ENCODE measurements at regions not wholly inside any gene's neighbourhood (a gene's known extent, or its start where the extent isn't known, plus 50 kb on each side); places are given as distances from the start of the nearest gene placed in this dataset.

DNA sequence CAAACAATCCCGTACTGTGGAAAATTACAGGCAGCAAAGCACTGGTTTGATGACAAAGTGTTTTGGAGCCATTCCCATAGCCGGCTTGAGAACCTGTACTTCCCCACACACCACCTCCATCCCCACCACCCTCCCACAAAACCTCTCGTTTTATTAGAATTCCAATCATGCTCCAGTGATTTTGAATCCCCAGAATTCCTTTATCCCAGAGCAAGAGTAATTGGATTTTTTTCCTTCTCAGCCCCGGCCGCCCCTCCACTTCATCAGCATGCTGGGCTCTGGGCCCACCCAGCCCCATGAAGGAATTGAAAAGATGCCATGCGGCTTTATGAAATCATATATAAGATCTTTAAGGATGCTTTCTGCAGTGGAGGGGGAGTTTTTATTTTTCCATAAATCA lies 136.6 kb downstream of the OMA1 start:
- TF ChIP-seq, protein P1, sequence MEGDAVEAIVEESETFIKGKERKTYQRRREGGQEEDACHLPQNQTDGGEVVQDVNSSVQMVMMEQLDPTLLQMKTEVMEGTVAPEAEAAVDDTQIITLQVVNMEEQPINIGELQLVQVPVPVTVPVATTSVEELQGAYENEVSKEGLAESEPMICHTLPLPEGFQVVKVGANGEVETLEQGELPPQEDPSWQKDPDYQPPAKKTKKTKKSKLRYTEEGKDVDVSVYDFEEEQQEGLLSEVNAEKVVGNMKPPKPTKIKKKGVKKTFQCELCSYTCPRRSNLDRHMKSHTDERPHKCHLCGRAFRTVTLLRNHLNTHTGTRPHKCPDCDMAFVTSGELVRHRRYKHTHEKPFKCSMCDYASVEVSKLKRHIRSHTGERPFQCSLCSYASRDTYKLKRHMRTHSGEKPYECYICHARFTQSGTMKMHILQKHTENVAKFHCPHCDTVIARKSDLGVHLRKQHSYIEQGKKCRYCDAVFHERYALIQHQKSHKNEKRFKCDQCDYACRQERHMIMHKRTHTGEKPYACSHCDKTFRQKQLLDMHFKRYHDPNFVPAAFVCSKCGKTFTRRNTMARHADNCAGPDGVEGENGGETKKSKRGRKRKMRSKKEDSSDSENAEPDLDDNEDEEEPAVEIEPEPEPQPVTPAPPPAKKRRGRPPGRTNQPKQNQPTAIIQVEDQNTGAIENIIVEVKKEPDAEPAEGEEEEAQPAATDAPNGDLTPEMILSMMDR (IDR thresholded peaks at IDR 0.05; ENCODE audit: insufficient read depth, low read length, poor library complexity, severe bottlenecking): no peak
- DNase-seq (ENCODE audit: extremely low read depth, insufficient read length): no peak
- Histone ChIP-seq H3K36me3 (ENCODE audit: control insufficient read depth, insufficient read depth, low read length) (no peaks in the 10 kb centered on the region), H3K27me3 (replicated peaks; ENCODE audit: control insufficient read depth, insufficient read depth, low read length) (no peaks in the 10 kb centered on the region), H3K4me3 (replicated peaks; ENCODE audit: low read depth, low read length) (no peak overlapping the region)

- no peak overlapping the region for H3K4me3 ChIP-seq (replicated peaks; ENCODE audit: low read depth, low read length)
- no peaks in the 10 kb centered on the region for H3K36me3 ChIP-seq (ENCODE audit: control insufficient read depth, insufficient read depth, low read length)
- TF ChIP-seq, protein P1 (IDR thresholded peaks at IDR 0.05; ENCODE audit: insufficient read depth, low read length, poor library complexity, severe bottlenecking): no peak
- no peak for DNase-seq (ENCODE audit: extremely low read depth, insufficient read length)
- no peaks in the 10 kb centered on the region for H3K27me3 ChIP-seq (replicated peaks; ENCODE audit: control insufficient read depth, insufficient read depth, low read length)
Observed at GRCh38 chr1:58409336-58409735, 137.2 kb downstream of the OMA1 start.

GRCh38 chr1:58406301-58407071 lies 140.0 kb downstream of the OMA1 start:
- H3K27me3 ChIP-seq (replicated peaks; ENCODE audit: control insufficient read depth, insufficient read depth, low read length): no peaks in the 10 kb centered on the region
- no peaks in the 10 kb centered on the region for H3K36me3 ChIP-seq (ENCODE audit: control insufficient read depth, insufficient read depth, low read length)
- TF ChIP-seq, protein P1 (IDR thresholded peaks at IDR 0.05; ENCODE audit: insufficient read depth, low read length, poor library complexity, severe bottlenecking): no peak
- no peak overlapping the region for H3K4me3 ChIP-seq (replicated peaks; ENCODE audit: low read depth, low read length)
- no peak for DNase-seq (ENCODE audit: extremely low read depth, insufficient read length)

DNA sequence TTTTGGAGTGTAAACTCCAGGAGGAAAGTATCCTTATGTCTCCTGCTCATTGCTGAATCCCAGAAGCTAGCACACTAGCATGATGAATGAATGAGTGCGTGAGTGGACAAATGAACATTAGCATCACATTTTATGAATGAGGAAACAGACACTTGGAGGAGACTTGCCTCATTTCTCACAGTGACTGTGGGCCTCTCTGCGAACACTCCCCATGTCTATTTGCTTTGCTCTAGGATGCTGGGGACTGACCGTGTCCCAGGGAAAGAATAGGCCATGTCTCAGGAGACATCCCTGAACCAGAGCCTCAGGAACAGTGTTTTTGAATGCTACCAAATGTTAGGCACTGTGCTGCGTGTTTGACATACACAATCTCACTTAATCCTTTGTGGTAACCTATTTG lies 140.9 kb downstream of the OMA1 start:
- no peak for DNase-seq (ENCODE audit: extremely low read depth, insufficient read length)

DNA sequence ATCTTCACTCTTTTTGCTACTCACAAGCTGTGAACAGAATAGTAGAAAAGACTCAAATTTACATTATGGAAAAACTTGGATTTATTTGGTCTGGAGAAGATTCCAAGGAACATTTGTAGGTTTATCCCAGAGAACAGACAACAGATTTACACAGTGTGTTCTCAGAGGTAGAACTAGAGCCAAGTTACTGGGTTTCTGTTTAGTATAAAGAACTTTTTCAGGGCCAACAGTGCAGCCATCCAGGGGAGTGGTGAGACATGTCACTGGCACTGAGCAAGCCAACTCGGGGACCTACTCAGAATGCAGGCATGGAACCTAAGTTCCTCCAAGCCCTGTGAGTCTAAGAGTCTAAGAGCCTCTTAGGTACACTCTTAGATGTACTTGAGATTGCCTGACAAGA lies 142.6 kb downstream of the OMA1 start:
- TF ChIP-seq, protein P1 (IDR thresholded peaks at IDR 0.05; ENCODE audit: insufficient read depth, low read length, poor library complexity, severe bottlenecking): no peak
- H3K27me3 ChIP-seq (replicated peaks; ENCODE audit: control insufficient read depth, insufficient read depth, low read length): no peaks in the 10 kb centered on the region
- H3K4me3 ChIP-seq (replicated peaks; ENCODE audit: low read depth, low read length): no peak overlapping the region
- no peak for DNase-seq (ENCODE audit: extremely low read depth, insufficient read length)
- H3K36me3 ChIP-seq (ENCODE audit: control insufficient read depth, insufficient read depth, low read length): no peaks in the 10 kb centered on the region

More for the DNA sequence above, 140.9 kb downstream of the OMA1 start:
- Histone ChIP-seq H3K36me3 (ENCODE audit: control insufficient read depth, insufficient read depth, low read length) (no peaks in the 10 kb centered on the region), H3K4me3 (replicated peaks; ENCODE audit: low read depth, low read length) (no peak overlapping the region), H3K27me3 (replicated peaks; ENCODE audit: control insufficient read depth, insufficient read depth, low read length) (no peaks in the 10 kb centered on the region)
- TF ChIP-seq, protein P1 (IDR thresholded peaks at IDR 0.05; ENCODE audit: insufficient read depth, low read length, poor library complexity, severe bottlenecking): no peak

All from GM06990 (cell line).